Lower leg skin (tissue), 4 donors: ENCODE measurements at regions not wholly inside any gene's neighbourhood (a gene's known extent, or its start where the extent isn't known, plus 50 kb on each side); places are given as distances from the start of the nearest gene placed in this dataset.

Source experiments
- DNase-seq, 2 donors: peaks; one replicate each; pipeline ENCODE4 v3.0.0-alpha.2; 2019; ENCODE audit warnings: low spot score in 2 of 2
- H3K4me3 ChIP-seq: fragments of 200-600 bp; sonication (generic); 2 replicates; pipeline ENCODE4 v1.5.1; 2017; ENCODE audit warnings: mild to moderate bottlenecking, low read depth; ENCODE audit not compliant: poor library complexity, severe bottlenecking
- CTCF ChIP-seq, 3 donors: fragments of 450-650 bp; IDR thresholded peaks; one replicate each; pipeline ENCODE4 v1.5.1; 2016; ENCODE audit warnings: antibody characterized with exemption in 3 of 3, mild to moderate bottlenecking in 3 of 3, moderate library complexity in 2 of 3
- POLR2A ChIP-seq, 2 donors: fragments of 450-650 bp; IDR thresholded peaks; one replicate each; pipeline ENCODE4 v1.6.1; 2016 to 2017; ENCODE audit warnings: antibody characterized with exemption in 2 of 2, mild to moderate bottlenecking in 1 of 2, moderate library complexity in 1 of 2
- WGBS, 2 donors: methylation state at CpG; one replicate each; pipeline ENCODE4 v1.1.5; 2018; 5-methylcytosine and 5-hydroxymethylcytosine counted together
- intact Hi-C: fragments of 100-400 bp; cut with DNase I; formaldehyde crosslinking; loops from one replicate; pipeline ENCODE4 v1.15.0; 2023; ENCODE audit warnings: low total_unique reads

GRCh38 chr12:46680506-46680905, 145.3 kb downstream of the SLC38A4 start:
- no peak for TF ChIP-seq POLR2A (IDR thresholded peaks at IDR 0.05)
- TF ChIP-seq CTCF (IDR thresholded peaks at IDR 0.05): no peak
- no peak for DNase-seq
- H3K4me3 ChIP-seq: no peak overlapping the region
- 4 to 5% methylated on average over 1 of the region's 1 CpG for WGBS, 2 donors
- intact Hi-C loops: no loop called here

GRCh38 chr12:46679754-46680153, 146.0 kb downstream of the SLC38A4 start:
- intact Hi-C loops: no loop called here
- 55 to 57% methylated on average over 3 of the region's 3 CpGs for WGBS, 2 donors
- DNase-seq: no peak
- no peak for TF ChIP-seq POLR2A (IDR thresholded peaks at IDR 0.05)
- no peak for TF ChIP-seq CTCF (IDR thresholded peaks at IDR 0.05)
- H3K4me3 ChIP-seq: no peak overlapping the region

- 52 to 57% methylated on average over 3 of the region's 3 CpGs for WGBS, 2 donors
- DNase-seq: no peak
- intact Hi-C loops: no loop called here
- no peak for TF ChIP-seq POLR2A (IDR thresholded peaks at IDR 0.05)
- no peak for TF ChIP-seq CTCF (IDR thresholded peaks at IDR 0.05)
- no peak overlapping the region for H3K4me3 ChIP-seq
Observed at GRCh38 chr12:46678426-46678825, 147.4 kb downstream of the SLC38A4 start.

GRCh38 chr12:46677749-46678148, 148.0 kb downstream of the SLC38A4 start:
- H3K4me3 ChIP-seq: no peak overlapping the region
- no peak for TF ChIP-seq POLR2A (IDR thresholded peaks at IDR 0.05)
- no peak for TF ChIP-seq CTCF (IDR thresholded peaks at IDR 0.05)
- WGBS, 2 donors: 82 to 84% methylated on average over 2 of the region's 2 CpGs
- no peak for DNase-seq
- intact Hi-C loops: no loop called here

GRCh38 chr12:46676797-46677520, 148.8 kb downstream of the SLC38A4 start:
- peak in 1 of 2 donors; percentile 51 for DNase-seq
- intact Hi-C loops: no loop called here
- H3K4me3 ChIP-seq: no peak overlapping the region
- TF ChIP-seq POLR2A (IDR thresholded peaks at IDR 0.05): no peak
- no peak for TF ChIP-seq CTCF (IDR thresholded peaks at IDR 0.05)
- 39 to 56% methylated on average over 7 of the region's 7 CpGs for WGBS, 2 donors

- no peak overlapping the region for H3K4me3 ChIP-seq
- TF ChIP-seq CTCF (IDR thresholded peaks at IDR 0.05) (no peak), POLR2A (IDR thresholded peaks at IDR 0.05) (no peak)
- DNase-seq: no peak
- WGBS, 2 donors: 30 to 54% methylated on average over 1 of the region's 1 CpG
- intact Hi-C loops: no loop called here
Observed at GRCh38 chr12:46676396-46676795, 149.4 kb downstream of the SLC38A4 start.
